Neural cell (in vitro differentiated cells): ENCODE measurements at regions not wholly inside any gene's neighbourhood (a gene's known extent, or its start where the extent isn't known, plus 50 kb on each side); places are given as distances from the start of the nearest gene placed in this dataset.

ENCODE experiments used
- H2AFZ ChIP-seq: fragments of 200-600, 300-800 bp; sonication (generic), shearing (Covaris generic); 2 replicates; pipeline ENCODE4 v1.6.0; 2014; ENCODE audit warnings: low read depth, mild to moderate bottlenecking, antibody characterized with exemption, low read length, moderate library complexity
- H3F3A ChIP-seq: fragments of 200-600 bp; shearing (Covaris generic); 2 replicates; pipeline ENCODE4 v1.6.1; 2016; ENCODE audit warnings: mild to moderate bottlenecking, moderate library complexity, mixed read lengths, antibody characterized with exemption, low read length; ENCODE audit not compliant: insufficient read depth, poor library complexity, severe bottlenecking
- H3K27ac ChIP-seq: fragments of 200-600, 300-800 bp; sonication (generic), shearing (Covaris generic); 2 replicates; pipeline ENCODE4 v1.5.1; 2014; ENCODE audit warnings: mild to moderate bottlenecking, low read length, moderate library complexity
- H3K27me3 ChIP-seq: fragments of 300-800, 200-600 bp; sonication (generic), shearing (Covaris generic); 2 replicates; pipeline ENCODE4 v1.6.0; 2014; ENCODE audit warnings: mild to moderate bottlenecking, low read depth, low read length, moderate library complexity; ENCODE audit not compliant: insufficient read depth
- H3K36me3 ChIP-seq: fragments of 300-800, 200-600 bp; sonication (generic), shearing (Covaris generic); 2 replicates; pipeline ENCODE4 v1.5.1; 2014; ENCODE audit warnings: mild to moderate bottlenecking, antibody characterized with exemption, low read length, moderate library complexity; ENCODE audit not compliant: insufficient read depth
- H3K4me2 ChIP-seq: fragments of 300-800, 200-600 bp; sonication (generic), shearing (Covaris generic); 2 replicates; pipeline ENCODE4 v1.6.0; 2014; ENCODE audit warnings: mild to moderate bottlenecking, low read length
- H3K4me3 ChIP-seq: fragments of 300-800, 200-600 bp; sonication (generic), shearing (Covaris generic); 2 replicates; pipeline ENCODE4 v1.5.1; 2014; ENCODE audit warnings: mild to moderate bottlenecking, low read length, moderate library complexity
- H3K79me2 ChIP-seq: fragments of 200-600 bp; shearing (Covaris generic); replicated peaks from 2 replicates; pipeline ENCODE4 v1.6.0; 2014; ENCODE audit warnings: mild to moderate bottlenecking, low read length, moderate library complexity; ENCODE audit not compliant: insufficient read depth
- H3K9ac ChIP-seq: fragments of 300-800, 200-600 bp; sonication (generic), shearing (Covaris generic); 2 replicates; pipeline ENCODE4 v1.6.1; 2016; ENCODE audit warnings: mild to moderate bottlenecking, low read length, mixed read lengths
- H3K9me2 ChIP-seq: fragments of 200-600 bp; shearing (Covaris generic); 2 replicates; pipeline ENCODE4 v1.6.1; 2016; ENCODE audit warnings: mild to moderate bottlenecking, low read length, mixed read lengths; ENCODE audit not compliant: insufficient read depth
- H3K9me3 ChIP-seq: fragments of 200-600, 300-800 bp; sonication (generic), shearing (Covaris generic); 2 replicates; pipeline ENCODE4 v1.6.1; 2016; ENCODE audit warnings: mild to moderate bottlenecking, mixed run types, low read length, moderate library complexity, mixed read lengths
- H4K20me1 ChIP-seq: fragments of 200-600 bp; shearing (Covaris generic); 2 replicates; pipeline ENCODE4 v1.6.1; 2016; ENCODE audit warnings: mild to moderate bottlenecking, mixed run types; ENCODE audit not compliant: insufficient read depth
- CTCF ChIP-seq: fragments of 450-650 bp; IDR thresholded peaks from 2 replicates; pipeline ENCODE4 v1.5.1; 2014; ENCODE audit warnings: antibody characterized with exemption, mild to moderate bottlenecking, moderate library complexity; ENCODE audit not compliant: poor library complexity, severe bottlenecking
- EP300 ChIP-seq: fragments of 450-650 bp; conservative IDR thresholded peaks from 2 replicates; pipeline ENCODE4 v1.6.1; 2014; ENCODE audit warnings: antibody characterized with exemption, mild to moderate bottlenecking, moderate library complexity; ENCODE audit not compliant: poor library complexity, severe bottlenecking
- EZH2 ChIP-seq: fragments of 200-600, 300-800 bp; shearing (Covaris generic), sonication (generic); IDR thresholded peaks from 2 replicates; pipeline ENCODE4 v1.6.1; 2014; ENCODE audit warnings: antibody characterized with exemption, low read length, borderline replicate concordance, mild to moderate bottlenecking; ENCODE audit not compliant: insufficient read depth, poor library complexity, severe bottlenecking
- MXI1 ChIP-seq: fragments of 450-650 bp; conservative IDR thresholded peaks from 2 replicates; pipeline ENCODE4 v1.6.1; 2014; ENCODE audit warnings: antibody characterized with exemption, mild to moderate bottlenecking; ENCODE audit not compliant: poor library complexity, severe bottlenecking
- POLR2AphosphoS5 ChIP-seq: IDR thresholded peaks from 2 replicates; pipeline ENCODE4 v1.6.1; 2012
- RAD21 ChIP-seq: fragments of 450-650 bp; conservative IDR thresholded peaks from 2 replicates; pipeline ENCODE4 v1.6.1; 2014; ENCODE audit warnings: antibody characterized with exemption, mild to moderate bottlenecking, moderate library complexity
- REST ChIP-seq: IDR thresholded peaks from 2 replicates; pipeline ENCODE4 v1.6.1; 2012; ENCODE audit warnings: borderline replicate concordance
- SMC3 ChIP-seq: fragments of 450-650 bp; conservative IDR thresholded peaks from 2 replicates; pipeline ENCODE4 v1.6.1; 2014; ENCODE audit warnings: antibody characterized with exemption, mild to moderate bottlenecking, moderate library complexity; ENCODE audit not compliant: poor library complexity
- TAF1 ChIP-seq: IDR thresholded peaks from 2 replicates; pipeline ENCODE4 v1.6.1; 2012; ENCODE audit warnings: low read depth

- Histone ChIP-seq H3K36me3 (no peaks in the 10 kb centered on the region), H4K20me1 (no peaks in the 10 kb centered on the region), H3K27ac (no peak overlapping the region), H3F3A (no peaks in the 10 kb centered on the region), H2AFZ (no peak overlapping the region), H3K4me3 (no peak overlapping the region), H3K79me2 (no peaks in the 10 kb centered on the region), H3K9me2 (no peaks in the 10 kb centered on the region), H3K4me2 (no peak overlapping the region), H3K9ac (no peak overlapping the region), H3K27me3 (no peaks in the 10 kb centered on the region), H3K9me3 (no peaks in the 10 kb centered on the region)
- no peak for TF ChIP-seq SMC3
- no peak for TF ChIP-seq RAD21
- no peak for TF ChIP-seq EP300
- TF ChIP-seq CTCF, result no peak
- no peak for TF ChIP-seq POLR2AphosphoS5
- no peak for TF ChIP-seq EZH2
These were observed 300.4 kb upstream of the CPEB2 start for GRCh38 chr4:14701896-14702295.

GRCh38 chr4:14708574-14708973 is 293.7 kb upstream of the CPEB2 start:
- no peaks in the 10 kb centered on the region for H3F3A ChIP-seq
- peaks cover 2% of the 10 kb centered on the region for H3K27me3 ChIP-seq
- H3K79me2 ChIP-seq, result no peaks in the 10 kb centered on the region
- H3K9ac ChIP-seq, result no peak overlapping the region
- H3K27ac ChIP-seq, result no peak overlapping the region
- H2AFZ ChIP-seq, result no peak overlapping the region
- no peak overlapping the region for H3K4me3 ChIP-seq
- no peaks in the 10 kb centered on the region for H3K36me3 ChIP-seq
- H4K20me1 ChIP-seq, result no peaks in the 10 kb centered on the region
- no peaks in the 10 kb centered on the region for H3K9me3 ChIP-seq
- TF ChIP-seq TAF1, result no peak
- TF ChIP-seq REST, result no peak
- no peak for TF ChIP-seq EP300
- no peak for TF ChIP-seq CTCF
- no peak for TF ChIP-seq POLR2AphosphoS5
- TF ChIP-seq EZH2, result no peak
- TF ChIP-seq SMC3, result no peak
- TF ChIP-seq MXI1, result no peak
- no peak for TF ChIP-seq RAD21
- no peak overlapping the region for H3K4me2 ChIP-seq
- no peaks in the 10 kb centered on the region for H3K9me2 ChIP-seq
